ENCODE measurements at regions not wholly inside any gene's neighbourhood (a gene's known extent, or its start where the extent isn't known, plus 50 kb on each side); places are given as distances from the start of the nearest gene placed in this dataset.

- no peak overlapping the region for H3K23ac ChIP-seq (ENCODE audit: insufficient read length)
- no peak overlapping the region for H4K8ac ChIP-seq (ENCODE audit: extremely low read depth, insufficient read depth, low read length)
- no peaks in the 10 kb centered on the region for H3K36me3 ChIP-seq (ENCODE audit: control insufficient read depth in 2 of 4, insufficient read depth in 4 of 4, low read length in 3 of 4)
- no peaks in the 10 kb centered on the region for H3K27me3 ChIP-seq (replicated peaks in 1 of 4; ENCODE audit: control insufficient read depth in 3 of 4, extremely low read depth in 1 of 4, insufficient read depth in 3 of 4, low read length in 3 of 4)
- no peak overlapping the region for H3K4me3 ChIP-seq (ENCODE audit: extremely low read depth in 1 of 4, insufficient read depth in 2 of 4, low read depth in 3 of 4, low read length in 4 of 4)
- H3K9me3 ChIP-seq (ENCODE audit: insufficient read depth in 2 of 2, low read depth in 1 of 2, low read length in 1 of 2): no peaks in the 10 kb centered on the region
- DNase-seq (ENCODE audit: low read depth in 1 of 2, low spot score in 2 of 2) (no peak), FAIRE-seq (no peak)
- H3K4me2 ChIP-seq (ENCODE audit: insufficient read depth in 1 of 2, low read depth in 2 of 2, low read length in 2 of 2): no peak overlapping the region
- no peaks in the 10 kb centered on the region for H3K23me2 ChIP-seq (ENCODE audit: low read depth, low read length)
- H4K20me1 ChIP-seq (replicated peaks in 1 of 2; ENCODE audit: control insufficient read depth in 1 of 2, insufficient read depth in 2 of 2, low read length in 2 of 2): no peaks in the 10 kb centered on the region
- no peak overlapping the region for H3K4ac ChIP-seq (replicated peaks; ENCODE audit: insufficient read length, low read depth, low read length)
- no peak overlapping the region for H2BK120ac ChIP-seq (replicated peaks; ENCODE audit: low read depth, low read length)
- no peak overlapping the region for H2BK20ac ChIP-seq (ENCODE audit: low read length)
- no peak overlapping the region for H2BK12ac ChIP-seq (ENCODE audit: low read depth, low read length)
- H4K5ac ChIP-seq (ENCODE audit: insufficient read length, low read depth, low read length): no peak overlapping the region
- no peak overlapping the region for H2BK15ac ChIP-seq (ENCODE audit: low read length)
- no peaks in the 10 kb centered on the region for H3K79me2 ChIP-seq (ENCODE audit: control insufficient read depth in 1 of 2, insufficient read depth in 2 of 2, low read length in 2 of 2)
- 84% methylated on average over 1 of the region's 1 CpG; no CpG with 5 or more reads in 1 of the 2 experiments for WGBS, 2 experiments (ENCODE audit: extremely low coverage in 1 of 2, insufficient coverage in 1 of 2, insufficient read length in 1 of 2, insufficient replicate concordance in 2 of 2, low coverage in 1 of 2, low lambda C conversion rate in 2 of 2, missing lambda C conversion rate in 1 of 2)
- H3K14ac ChIP-seq (ENCODE audit: insufficient read length): no peak overlapping the region
- H4K91ac ChIP-seq (replicated peaks; ENCODE audit: insufficient read length, low read length): no peak overlapping the region
- CTCF ChIA-PET (ENCODE audit: partially characterized antibody): interaction anchor here (0.6 to 0.7 kb wide), 2 partner anchors 36 to 504 kb away, joined by 3 read pairs; no protein-coding TSS in a partner anchor
- H2AFZ ChIP-seq (ENCODE audit: low read length): no peak overlapping the region
- no peak overlapping the region for H3K18ac ChIP-seq (ENCODE audit: extremely low read depth, low read length)
- no peak overlapping the region for H3K56ac ChIP-seq (replicated peaks; ENCODE audit: insufficient read length, low read depth, low read length)
- POLR2A ChIA-PET (ENCODE audit: partially characterized antibody): no interaction called here
- no peaks in the 10 kb centered on the region for H3K79me1 ChIP-seq (ENCODE audit: low read depth, low read length)
- no peak overlapping the region for H3K9ac ChIP-seq (replicated peaks in 1 of 4; ENCODE audit: extremely low read depth in 1 of 4, low read depth in 3 of 4, low read length in 3 of 4)
- H3K27ac ChIP-seq (ENCODE audit: low read depth, low read length): no peak overlapping the region
- no peak overlapping the region for H2AK5ac ChIP-seq (ENCODE audit: low read depth, low read length)
- H3K4me1 ChIP-seq (replicated peaks in 1 of 4; ENCODE audit: control insufficient read depth in 3 of 4, insufficient read depth in 4 of 4, low read length in 3 of 4): peaks cover 0 to 6% (median 4%) of the 10 kb centered on the region in 4 experiments; a peak in 3 of 7 replicates
- no peak overlapping the region for H2BK5ac ChIP-seq (ENCODE audit: low read depth, low read length)
- TF ChIP-seq EP300 (IDR thresholded peaks at IDR 0.05; ENCODE audit: borderline replicate concordance in 1 of 2, low read depth in 2 of 2, low read length in 2 of 2) (no peak), SP1 (IDR thresholded peaks at IDR 0.05; ENCODE audit: low read depth, low read length) (no peak), JUN (IDR thresholded peaks at IDR 0.05; ENCODE audit: low read depth, low read length) (no peak), TAF7 (optimal IDR thresholded peaks at IDR 0.05; ENCODE audit: borderline replicate concordance, low read depth, low read length) (no peak), HDAC6 (IDR thresholded peaks at IDR 0.05; ENCODE audit: low read depth, low read length) (no peak), TAF1 (IDR thresholded peaks at IDR 0.05; ENCODE audit: low read depth, low read length) (no peak), ZNF274 (IDR thresholded peaks at IDR 0.05; ENCODE audit: borderline replicate concordance, extremely low read depth, low read length) (no peak), CBX5 (IDR thresholded peaks at IDR 0.05; ENCODE audit: low read depth, low read length) (no peak), TBP (IDR thresholded peaks at IDR 0.05; ENCODE audit: low read depth, low read length) (no peak), GTF2F1 (IDR thresholded peaks at IDR 0.05; ENCODE audit: borderline replicate concordance, low read depth, low read length) (no peak), EGR1 (IDR thresholded peaks at IDR 0.05; ENCODE audit: borderline replicate concordance, low read depth, low read length) (no peak), SUZ12 (IDR thresholded peaks at IDR 0.05; ENCODE audit: low read length) (no peak)
- TF ChIP-seq, protein P1, sequence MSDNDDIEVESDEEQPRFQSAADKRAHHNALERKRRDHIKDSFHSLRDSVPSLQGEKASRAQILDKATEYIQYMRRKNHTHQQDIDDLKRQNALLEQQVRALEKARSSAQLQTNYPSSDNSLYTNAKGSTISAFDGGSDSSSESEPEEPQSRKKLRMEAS (IDR thresholded peaks at IDR 0.05): no peak
- TF ChIP-seq, protein P2, sequence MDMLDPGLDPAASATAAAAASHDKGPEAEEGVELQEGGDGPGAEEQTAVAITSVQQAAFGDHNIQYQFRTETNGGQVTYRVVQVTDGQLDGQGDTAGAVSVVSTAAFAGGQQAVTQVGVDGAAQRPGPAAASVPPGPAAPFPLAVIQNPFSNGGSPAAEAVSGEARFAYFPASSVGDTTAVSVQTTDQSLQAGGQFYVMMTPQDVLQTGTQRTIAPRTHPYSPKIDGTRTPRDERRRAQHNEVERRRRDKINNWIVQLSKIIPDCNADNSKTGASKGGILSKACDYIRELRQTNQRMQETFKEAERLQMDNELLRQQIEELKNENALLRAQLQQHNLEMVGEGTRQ (IDR thresholded peaks at IDR 0.05; ENCODE audit: low read length): no peak
Measured at GRCh38 chr16:16884451-16884850, 505.5 kb downstream of the NPIPA7 start.

Measured in H1 (cell line).